ENCODE measurements at regions not wholly inside any gene's neighbourhood (a gene's known extent, or its start where the extent isn't known, plus 50 kb on each side); places are given as distances from the start of the nearest gene placed in this dataset.

DNA sequence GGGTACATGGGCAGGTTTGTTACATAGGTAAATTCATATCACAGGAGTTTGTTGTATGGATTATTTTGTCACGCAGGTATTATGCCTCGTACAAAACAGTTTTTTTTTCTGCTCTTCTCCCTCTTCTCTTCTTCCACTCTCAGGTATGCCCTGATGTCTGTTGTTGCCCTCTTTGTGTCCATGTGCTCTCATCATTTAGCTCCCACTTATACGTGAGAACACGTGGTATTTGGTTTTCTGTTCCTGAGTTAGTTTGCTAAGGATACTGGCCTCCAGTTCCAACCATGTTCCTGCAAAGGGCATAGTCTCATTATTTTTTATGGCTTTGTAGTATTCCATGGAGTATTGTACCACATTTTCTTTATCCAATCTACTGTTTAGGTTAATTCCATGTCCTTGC, 65.7 kb downstream of the UNC5CL start:
- no peak overlapping the region for H3K4me3 ChIP-seq
- DNase-seq (ENCODE audit: low spot score): no peak
- TF ChIP-seq, protein P1, sequence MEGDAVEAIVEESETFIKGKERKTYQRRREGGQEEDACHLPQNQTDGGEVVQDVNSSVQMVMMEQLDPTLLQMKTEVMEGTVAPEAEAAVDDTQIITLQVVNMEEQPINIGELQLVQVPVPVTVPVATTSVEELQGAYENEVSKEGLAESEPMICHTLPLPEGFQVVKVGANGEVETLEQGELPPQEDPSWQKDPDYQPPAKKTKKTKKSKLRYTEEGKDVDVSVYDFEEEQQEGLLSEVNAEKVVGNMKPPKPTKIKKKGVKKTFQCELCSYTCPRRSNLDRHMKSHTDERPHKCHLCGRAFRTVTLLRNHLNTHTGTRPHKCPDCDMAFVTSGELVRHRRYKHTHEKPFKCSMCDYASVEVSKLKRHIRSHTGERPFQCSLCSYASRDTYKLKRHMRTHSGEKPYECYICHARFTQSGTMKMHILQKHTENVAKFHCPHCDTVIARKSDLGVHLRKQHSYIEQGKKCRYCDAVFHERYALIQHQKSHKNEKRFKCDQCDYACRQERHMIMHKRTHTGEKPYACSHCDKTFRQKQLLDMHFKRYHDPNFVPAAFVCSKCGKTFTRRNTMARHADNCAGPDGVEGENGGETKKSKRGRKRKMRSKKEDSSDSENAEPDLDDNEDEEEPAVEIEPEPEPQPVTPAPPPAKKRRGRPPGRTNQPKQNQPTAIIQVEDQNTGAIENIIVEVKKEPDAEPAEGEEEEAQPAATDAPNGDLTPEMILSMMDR (IDR thresholded peaks at IDR 0.05): no peak
- H3K27ac ChIP-seq: no peak overlapping the region

DNA sequence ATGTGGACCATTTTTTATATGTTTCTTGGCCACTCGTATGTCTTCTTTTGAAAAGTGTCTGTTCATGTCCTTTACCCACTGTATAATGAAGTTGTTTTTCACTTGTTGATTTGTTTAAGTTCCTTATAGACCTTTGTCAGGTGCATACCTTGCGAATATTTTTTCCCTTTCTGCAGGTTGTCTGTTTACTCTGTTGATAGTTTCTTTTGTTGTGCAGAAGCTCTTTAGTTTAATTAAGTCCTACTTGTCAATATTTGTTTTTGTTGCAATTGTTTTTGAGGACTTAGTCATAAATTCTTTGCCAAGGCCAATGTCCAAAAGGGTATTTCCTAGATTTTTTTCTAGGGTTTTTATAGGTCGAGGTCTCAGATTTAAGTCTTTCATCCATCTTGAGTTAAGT, 66.2 kb downstream of the UNC5CL start:
- Histone ChIP-seq H3K27ac (no peak overlapping the region), H3K4me3 (no peak overlapping the region)
- TF ChIP-seq, protein P1 (IDR thresholded peaks at IDR 0.05): no peak
- DNase-seq (ENCODE audit: low spot score): no peak

DNA sequence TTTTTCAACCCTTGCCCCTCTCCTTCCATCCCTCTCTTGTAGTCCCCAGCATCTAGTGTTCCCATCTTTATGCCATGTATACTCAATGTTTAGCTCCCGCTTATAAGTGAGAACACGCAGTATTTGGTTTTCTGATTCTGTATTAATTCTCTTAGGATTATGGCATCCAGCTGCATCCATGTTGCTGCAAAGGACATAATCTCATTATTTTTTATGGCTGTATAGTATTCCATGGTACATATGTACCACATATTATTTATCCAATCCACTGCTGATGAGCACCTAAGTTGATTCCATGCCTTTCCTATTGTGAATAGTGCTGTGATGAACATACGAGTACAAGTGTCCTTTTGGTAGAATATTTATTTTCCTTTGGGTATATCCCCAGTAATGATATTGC, 66.8 kb downstream of the UNC5CL start:
- Histone ChIP-seq H3K27ac (no peak overlapping the region), H3K4me3 (no peak overlapping the region)
- DNase-seq (ENCODE audit: low spot score): no peak
- TF ChIP-seq, protein P1 (IDR thresholded peaks at IDR 0.05): no peak

DNA sequence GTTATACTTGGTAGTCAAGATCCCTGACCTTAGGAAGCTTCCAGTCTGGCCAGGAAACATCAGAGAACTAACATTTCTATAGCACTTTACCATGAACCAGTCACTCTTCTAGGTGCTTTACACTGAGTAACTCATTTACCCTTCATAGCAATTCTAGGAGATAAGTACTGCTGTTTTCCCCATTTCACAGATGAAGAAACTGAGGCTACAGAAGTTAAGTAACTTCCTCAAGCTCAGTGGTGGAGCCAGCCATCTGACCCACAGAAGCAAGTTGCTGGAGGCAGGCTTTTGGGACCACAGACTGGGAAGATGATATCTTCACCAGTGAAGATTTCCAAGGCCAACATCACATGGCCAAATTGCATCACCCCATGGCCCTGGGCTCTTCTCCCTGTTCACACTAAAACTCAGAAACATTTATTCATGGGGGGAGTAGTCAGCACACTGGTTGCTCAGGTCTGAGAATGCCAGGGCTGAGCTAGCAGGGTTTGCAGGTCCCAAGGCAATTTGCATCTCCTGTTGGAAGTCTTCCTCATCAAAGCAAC, 70.3 kb downstream of the UNC5CL start:
- no peak overlapping the region for H3K4me3 ChIP-seq
- TF ChIP-seq, protein P1 (IDR thresholded peaks at IDR 0.05): no peak
- DNase-seq (ENCODE audit: low spot score): no peak
- no peak overlapping the region for H3K27ac ChIP-seq

DNA sequence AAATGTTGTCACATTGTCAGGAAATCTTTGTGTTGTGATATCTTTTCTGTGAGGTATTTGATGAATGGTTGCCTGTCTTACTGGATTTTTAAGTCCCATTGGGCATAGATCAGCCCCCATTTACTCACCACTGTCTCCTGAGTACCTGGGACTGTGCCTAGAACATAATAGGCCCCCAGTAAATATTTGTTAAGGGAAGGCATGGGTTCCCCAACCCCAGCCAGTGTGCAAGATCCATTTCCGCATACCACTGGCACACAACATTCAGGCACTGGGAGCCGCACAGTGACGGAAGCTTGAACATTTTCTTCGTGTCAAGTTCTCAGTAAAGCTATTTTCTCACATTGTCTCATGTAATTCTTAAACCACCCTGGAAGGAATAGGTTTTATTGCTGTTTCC, 72.2 kb downstream of the UNC5CL start:
- TF ChIP-seq, protein P1 (IDR thresholded peaks at IDR 0.05): no peak
- no peak overlapping the region for H3K27ac ChIP-seq
- H3K4me3 ChIP-seq: no peak overlapping the region
- no peak for DNase-seq (ENCODE audit: low spot score)

DNA sequence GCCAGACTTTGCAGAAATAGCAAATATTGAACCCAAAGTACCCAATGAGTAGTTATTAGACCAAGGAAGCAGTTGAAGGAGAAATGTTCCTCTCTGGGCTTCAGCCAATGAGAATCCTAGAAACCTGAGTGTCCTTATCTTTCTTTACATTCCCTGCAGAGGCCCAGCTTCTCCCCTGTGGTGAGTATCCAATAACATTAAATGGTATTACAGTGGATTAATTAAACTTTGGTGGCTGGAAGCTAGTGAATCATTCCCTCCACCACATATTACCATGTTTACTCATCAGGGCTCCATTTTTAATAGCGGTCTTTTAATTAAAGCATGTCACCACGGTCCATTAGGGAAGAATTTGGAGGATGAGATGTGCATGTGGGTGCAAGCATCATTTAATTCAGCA, 74.0 kb downstream of the UNC5CL start:
- Histone ChIP-seq H3K4me3 (no peak overlapping the region), H3K27ac (no peak overlapping the region)
- no peak for DNase-seq (ENCODE audit: low spot score)
- TF ChIP-seq, protein P1 (IDR thresholded peaks at IDR 0.05): no peak

DNA sequence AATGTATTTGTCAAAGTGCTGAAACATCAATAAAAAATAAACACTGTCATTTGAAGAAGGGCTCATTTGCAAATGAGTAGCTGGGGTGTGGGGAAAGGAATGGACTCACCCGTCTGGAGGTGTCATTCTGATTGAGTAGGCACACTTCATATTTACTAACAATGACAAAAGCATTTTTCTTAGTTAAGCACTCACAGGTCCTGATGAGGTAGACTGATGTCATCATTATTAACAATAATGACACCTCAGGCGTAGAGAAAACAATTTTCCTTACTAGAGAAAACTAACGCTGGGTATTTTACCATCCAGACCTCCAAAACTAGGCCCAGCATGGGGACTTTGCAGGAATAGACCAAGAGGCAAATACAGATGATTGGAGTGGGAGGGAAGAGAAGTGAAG, 76.0 kb downstream of the UNC5CL start:
- no peak for DNase-seq (ENCODE audit: low spot score)
- TF ChIP-seq, protein P1 (IDR thresholded peaks at IDR 0.05): no peak
- no peak overlapping the region for H3K27ac ChIP-seq
- no peak overlapping the region for H3K4me3 ChIP-seq

Data from coronary artery (tissue), 2 donors.